Adrenal gland (tissue), 9 donors: ENCODE measurements at regions not wholly inside any gene's neighbourhood (a gene's known extent, or its start where the extent isn't known, plus 50 kb on each side); places are given as distances from the start of the nearest gene placed in this dataset.
"Not testable (repeated sequence)": the region's sequence is repeated elsewhere in the genome, so short reads cannot be mapped to it uniquely, and the experiment has no call there.

Experiments used
- DNase-seq, 7 donors: peaks; one replicate each; pipeline ENCODE4 v3.0.0-alpha.2; 2019 to 2020
- H3K27ac ChIP-seq, 5 donors: fragments of 200-600 bp; sonication (generic) in 4 of 5; 1 replicate in 3 of 5; 2 replicates in 2 of 5; pipeline versions ENCODE4 v1.5.1 to v1.8.0; 2016 to 2020; ENCODE audit warnings: mild to moderate bottlenecking in 1 of 5
- H3K27me3 ChIP-seq: fragments of 200-600 bp; 2 replicates; pipeline ENCODE4 v1.8.0; 2021
- H3K36me3 ChIP-seq, 2 donors: fragments of 200-600 bp; replicated peaks in 1 of 2; 1 replicate in 1 of 2; 2 replicates in 1 of 2; pipeline versions ENCODE4 v1.5.1 to v1.8.0; 2018 to 2022
- H3K4me1 ChIP-seq, 2 donors: fragments of 200-600 bp; replicated peaks in 1 of 2; 1 replicate in 1 of 2; 2 replicates in 1 of 2; pipeline versions ENCODE4 v1.5.1 to v1.8.0; 2018 to 2021
- H3K4me3 ChIP-seq, 4 donors: fragments of 200-600 bp; sonication (generic) in 3 of 4; one replicate each; pipeline ENCODE4 v1.5.1; 2016 to 2018
- H3K9me3 ChIP-seq, 3 donors: fragments of 200-600 bp; sonication (generic) in 1 of 3; replicated peaks in 1 of 3; 1 replicate in 2 of 3; 2 replicates in 1 of 3; pipeline versions ENCODE4 v1.5.1 to v1.8.0; 2016 to 2021
- CTCF ChIP-seq, 6 experiments: fragments of 450-650 bp in 4 of 6; fragments of 200-600 bp in 2 of 6; sonication (generic) in 1 of 6; IDR thresholded peaks; 1 replicate in 5 of 6; 2 replicates in 1 of 6; pipeline versions ENCODE4 v1.5.1 to v1.8.0; 2016 to 2021; ENCODE audit warnings: antibody characterized with exemption in 6 of 6, mild to moderate bottlenecking in 2 of 6, moderate library complexity in 1 of 6
- POLR2A ChIP-seq, 2 donors: fragments of 450-650 bp; IDR thresholded peaks; one replicate each; pipeline ENCODE4 v1.6.1; 2017; ENCODE audit warnings: antibody characterized with exemption in 2 of 2, mild to moderate bottlenecking in 2 of 2, moderate library complexity in 1 of 2
- WGBS, 4 donors: extraction: QIAGEN DNeasy Blood & Tissue Kit in 2 of 4; methylation state at CpG; one replicate each; pipeline versions ENCODE4 v1.1.5 to v1.1.7; 2013 to 2017; 5-methylcytosine and 5-hydroxymethylcytosine counted together
- intact Hi-C, 2 donors: fragments of 100-400 bp; cut with DNase I; formaldehyde crosslinking; loops; one replicate each; pipeline versions ENCODE4 v1.14.1 to v1.15.0; 2022 to 2023
- donor health status: healthy with polysubstance abuse.
- donor health status: Bipolar disorder and iron deficiency.
- donor health status: DM: yes; HTN: yes; CAD: no.
- donor health status: DM: no; HTN: no; CAD: no.
- donor health status: DM: no; HTN: no; CAD: no.

GRCh38 chr6:137977814-137978213 is 110.8 kb downstream of the TNFAIP3 start:
- Histone ChIP-seq H3K4me1 (peaks cover 0 to 10% of the 10 kb centered on the region in 2 donors), H3K36me3 (no peaks in the 10 kb centered on the region), H3K27ac (no peak overlapping the region), H3K4me3 (no peak overlapping the region), H3K27me3 (no peaks in the 10 kb centered on the region), H3K9me3 (no peaks in the 10 kb centered on the region)
- no peak for TF ChIP-seq CTCF (IDR thresholded peaks at IDR 0.05)
- no peak for TF ChIP-seq POLR2A (IDR thresholded peaks at IDR 0.05)
- intact Hi-C loops, result no loop called here
- no peak for DNase-seq
- WGBS, 4 donors, result 58 to 66% (median 63%) methylated on average over 3 of the region's 3 CpGs

- Histone ChIP-seq H3K9me3 (no peaks in the 10 kb centered on the region), H3K4me3 (no peak overlapping the region), H3K36me3 (no peaks in the 10 kb centered on the region), H3K4me1 (peaks cover 0 to 10% of the 10 kb centered on the region in 2 donors), H3K27me3 (no peaks in the 10 kb centered on the region), H3K27ac (no peak overlapping the region)
- TF ChIP-seq CTCF (IDR thresholded peaks at IDR 0.05) (no peak), POLR2A (IDR thresholded peaks at IDR 0.05) (no peak)
- WGBS, 4 donors, result 51 to 63% (median 58%) methylated on average over 8 of the region's 8 CpGs
- intact Hi-C loops, result no loop called here
- peak in 3 of 7 donors; percentile 7 to 20 (median 17) for DNase-seq
Measured at GRCh38 chr6:137978252-137978896, 111.3 kb downstream of the TNFAIP3 start.

- 87 to 91% (median 87%) methylated on average over 6 of the region's 6 CpGs for WGBS, 4 donors
- H3K4me3 ChIP-seq, H3K27ac ChIP-seq, H3K36me3 ChIP-seq, H3K4me1 ChIP-seq, DNase-seq, H3K27me3 ChIP-seq, intact Hi-C loops, H3K9me3 ChIP-seq: not testable (repeated sequence)
Measured at GRCh38 chr6:137979263-137979662, 112.2 kb downstream of the TNFAIP3 start.

- no peak for TF ChIP-seq CTCF (IDR thresholded peaks at IDR 0.05)
- no peak for TF ChIP-seq POLR2A (IDR thresholded peaks at IDR 0.05)
- H3K9me3 ChIP-seq, result no peaks in the 10 kb centered on the region
- WGBS, 4 donors, result 78 to 100% (median 92%) methylated on average over 1 of the region's 1 CpG
- no peak for DNase-seq
- no peaks in the 10 kb centered on the region for H3K27me3 ChIP-seq
- no peak overlapping the region for H3K4me3 ChIP-seq
- no peaks in the 10 kb centered on the region for H3K36me3 ChIP-seq
- no peak overlapping the region for H3K27ac ChIP-seq
- intact Hi-C loops, result no loop called here
- peaks cover 0 to 6% of the 10 kb centered on the region in 2 donors for H3K4me1 ChIP-seq
Measured at GRCh38 chr6:137980777-137981176, 113.7 kb downstream of the TNFAIP3 start.

- 75 to 83% (median 79%) methylated on average over 3 of the region's 3 CpGs for WGBS, 4 donors
- no peak overlapping the region for H3K27ac ChIP-seq
- no peaks in the 10 kb centered on the region for H3K36me3 ChIP-seq
- no peaks in the 10 kb centered on the region for H3K9me3 ChIP-seq
- peaks cover 0 to 6% of the 10 kb centered on the region in 2 donors for H3K4me1 ChIP-seq
- no peaks in the 10 kb centered on the region for H3K27me3 ChIP-seq
- no peak for TF ChIP-seq CTCF (IDR thresholded peaks at IDR 0.05)
- no peak for DNase-seq
- no peak overlapping the region for H3K4me3 ChIP-seq
- intact Hi-C loops, result no loop called here
Measured at GRCh38 chr6:137981758-137982157, 114.7 kb downstream of the TNFAIP3 start.
